Gastroesophageal sphincter (tissue), 4 donors: ENCODE measurements at regions not wholly inside any gene's neighbourhood (a gene's known extent, or its start where the extent isn't known, plus 50 kb on each side); places are given as distances from the start of the nearest gene placed in this dataset.

Experiments used
- ATAC-seq: fragments of 150-250 bp; one replicate; pipeline ENCODE4 v1.9.1; 2016; ENCODE audit warnings: mild to moderate bottlenecking, moderate library complexity
- H3K27ac ChIP-seq, 4 donors: fragments of 200-600 bp; sonication (generic) in 3 of 4; 1 replicate in 3 of 4; 2 replicates in 1 of 4; pipeline ENCODE4 v1.5.1; 2016 to 2019
- H3K27me3 ChIP-seq: fragments of 200-600 bp; sonication (generic); one replicate; pipeline ENCODE4 v1.5.1; 2019
- H3K36me3 ChIP-seq, 2 donors: fragments of 200-600 bp; sonication (generic); one replicate each; pipeline ENCODE4 v1.5.1; 2019; ENCODE audit warnings: control low read depth in 1 of 2
- H3K4me1 ChIP-seq, 3 donors: fragments of 200-600 bp; sonication (generic); 1 replicate in 2 of 3; 2 replicates in 1 of 3; pipeline ENCODE4 v1.5.1; 2016 to 2019; ENCODE audit warnings: control low read depth in 2 of 3
- H3K4me3 ChIP-seq, 2 donors: fragments of 200-600 bp; sonication (generic); one replicate each; pipeline ENCODE4 v1.5.1; 2019; ENCODE audit warnings: mild to moderate bottlenecking in 1 of 2, moderate library complexity in 1 of 2
- H3K9me3 ChIP-seq, 3 donors: fragments of 200-600 bp; sonication (generic); one replicate each; pipeline ENCODE4 v1.5.1; 2017 to 2019; ENCODE audit warnings: control low read depth in 2 of 3
- EP300 ChIP-seq: sonication (generic); formaldehyde crosslinking; IDR thresholded peaks from one replicate; pipeline ENCODE4 v1.6.1; 2017; ENCODE audit warnings: antibody characterized with exemption, mild to moderate bottlenecking
- POLR2A ChIP-seq, 2 donors: fragments of 450-650 bp; IDR thresholded peaks; one replicate each; pipeline ENCODE4 v1.6.1; 2017; ENCODE audit warnings: antibody characterized with exemption in 2 of 2, mild to moderate bottlenecking in 2 of 2, moderate library complexity in 1 of 2
- POLR2AphosphoS5 ChIP-seq: sonication (generic); formaldehyde crosslinking; IDR thresholded peaks from one replicate; pipeline ENCODE4 v1.6.1; 2017; ENCODE audit warnings: antibody characterized with exemption
- WGBS, 2 donors: methylation state at CpG; one replicate each; pipeline ENCODE4 v1.1.5; 2018; ENCODE audit warnings: low coverage in 1 of 2; 5-methylcytosine and 5-hydroxymethylcytosine counted together
- TF ChIP-seq, protein P1 (sequence below), 4 experiments: fragments of 200-600 bp in 2 of 4; fragments of 450-650 bp in 2 of 4; sonication (generic) in 1 of 4; IDR thresholded peaks; one replicate each; pipeline ENCODE4 v1.5.1; 2017 to 2019; ENCODE audit warnings: antibody characterized with exemption in 4 of 4, mild to moderate bottlenecking in 2 of 4, moderate library complexity in 2 of 4

DNA sequence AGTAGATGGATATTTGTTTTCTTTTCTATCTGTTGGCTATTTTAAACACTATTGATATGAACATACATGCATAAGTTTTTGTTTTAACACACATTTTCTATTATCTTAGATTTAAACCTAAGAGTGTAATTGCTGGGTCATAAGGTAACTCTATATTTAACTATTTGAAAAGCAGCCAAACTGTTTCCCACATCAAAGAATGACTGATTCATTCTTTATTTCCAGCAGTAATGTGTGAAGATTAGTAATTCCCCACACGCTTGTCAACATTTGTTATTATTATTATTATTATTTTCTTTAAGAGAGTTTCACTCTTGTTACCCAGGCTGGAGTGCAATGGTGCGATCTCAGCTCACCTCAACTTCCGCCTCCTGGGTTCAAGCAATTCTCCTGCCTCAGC lies 1495.8 kb downstream of the EFNA5 start:
- no peak for ATAC-seq
- Histone ChIP-seq H3K4me1 (no peaks in the 10 kb centered on the region), H3K9me3 (peaks cover 0 to 10% (median 0%) of the 10 kb centered on the region in 3 donors), H3K27ac (no peak overlapping the region), H3K27me3 (no peaks in the 10 kb centered on the region), H3K4me3 (no peak overlapping the region), H3K36me3 (no peaks in the 10 kb centered on the region)
- WGBS, 2 donors, result 92 to 93% methylated on average over 3 of the region's 3 CpGs
- TF ChIP-seq POLR2A (IDR thresholded peaks at IDR 0.05) (no peak), EP300 (no peak), POLR2AphosphoS5 (no peak)
- TF ChIP-seq, protein P1, sequence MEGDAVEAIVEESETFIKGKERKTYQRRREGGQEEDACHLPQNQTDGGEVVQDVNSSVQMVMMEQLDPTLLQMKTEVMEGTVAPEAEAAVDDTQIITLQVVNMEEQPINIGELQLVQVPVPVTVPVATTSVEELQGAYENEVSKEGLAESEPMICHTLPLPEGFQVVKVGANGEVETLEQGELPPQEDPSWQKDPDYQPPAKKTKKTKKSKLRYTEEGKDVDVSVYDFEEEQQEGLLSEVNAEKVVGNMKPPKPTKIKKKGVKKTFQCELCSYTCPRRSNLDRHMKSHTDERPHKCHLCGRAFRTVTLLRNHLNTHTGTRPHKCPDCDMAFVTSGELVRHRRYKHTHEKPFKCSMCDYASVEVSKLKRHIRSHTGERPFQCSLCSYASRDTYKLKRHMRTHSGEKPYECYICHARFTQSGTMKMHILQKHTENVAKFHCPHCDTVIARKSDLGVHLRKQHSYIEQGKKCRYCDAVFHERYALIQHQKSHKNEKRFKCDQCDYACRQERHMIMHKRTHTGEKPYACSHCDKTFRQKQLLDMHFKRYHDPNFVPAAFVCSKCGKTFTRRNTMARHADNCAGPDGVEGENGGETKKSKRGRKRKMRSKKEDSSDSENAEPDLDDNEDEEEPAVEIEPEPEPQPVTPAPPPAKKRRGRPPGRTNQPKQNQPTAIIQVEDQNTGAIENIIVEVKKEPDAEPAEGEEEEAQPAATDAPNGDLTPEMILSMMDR (IDR thresholded peaks at IDR 0.05), result no peak

DNA sequence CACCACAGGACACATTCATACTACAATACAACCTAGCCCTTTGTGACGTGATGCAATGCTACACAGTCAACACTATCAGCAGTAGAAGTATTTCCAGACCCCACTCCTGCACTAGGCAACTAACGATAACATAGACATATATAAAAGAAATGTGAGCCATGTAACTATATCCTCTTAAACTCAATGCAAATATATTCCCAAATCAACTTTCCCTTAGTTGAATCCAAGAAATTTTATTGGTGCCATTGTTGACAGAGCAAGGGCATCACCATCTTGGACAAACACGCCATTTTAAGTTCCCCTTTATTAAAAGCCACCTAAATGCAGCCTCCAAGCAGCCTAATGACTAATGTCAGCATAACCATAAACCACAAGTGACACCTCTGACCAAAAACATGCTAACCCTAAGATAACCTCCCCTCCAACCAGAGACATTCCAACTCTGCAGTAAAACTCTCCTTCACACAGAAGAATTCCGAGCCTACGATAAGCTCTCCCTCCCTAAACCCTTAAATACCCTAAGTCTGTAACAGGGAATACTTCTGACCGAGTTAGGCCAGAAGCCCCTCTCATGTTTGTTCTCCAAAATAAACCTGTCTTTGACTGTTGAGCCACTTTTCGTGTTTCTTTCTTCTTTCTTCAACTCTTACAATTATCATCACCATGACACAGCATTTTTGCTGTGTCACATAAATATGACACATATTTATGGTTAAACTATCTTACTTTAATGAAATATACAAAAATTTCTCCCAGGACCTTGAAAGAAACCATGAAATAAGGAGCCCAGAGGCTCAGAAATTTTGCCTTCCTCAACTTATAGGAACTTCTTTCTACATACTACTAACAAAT lies 1497.8 kb downstream of the EFNA5 start:
- Histone ChIP-seq H3K36me3 (no peaks in the 10 kb centered on the region), H3K4me3 (no peak overlapping the region), H3K4me1 (no peaks in the 10 kb centered on the region), H3K27me3 (no peaks in the 10 kb centered on the region), H3K27ac (no peak overlapping the region), H3K9me3 (peaks cover 0 to 10% (median 0%) of the 10 kb centered on the region in 3 donors)
- 91 to 93% methylated on average over 5 to 7 of the region's 7 CpGs for WGBS, 2 donors
- ATAC-seq, result no peak
- TF ChIP-seq POLR2AphosphoS5 (no peak), POLR2A (IDR thresholded peaks at IDR 0.05) (no peak)
- TF ChIP-seq, protein P1 (IDR thresholded peaks at IDR 0.05), result no peak

DNA sequence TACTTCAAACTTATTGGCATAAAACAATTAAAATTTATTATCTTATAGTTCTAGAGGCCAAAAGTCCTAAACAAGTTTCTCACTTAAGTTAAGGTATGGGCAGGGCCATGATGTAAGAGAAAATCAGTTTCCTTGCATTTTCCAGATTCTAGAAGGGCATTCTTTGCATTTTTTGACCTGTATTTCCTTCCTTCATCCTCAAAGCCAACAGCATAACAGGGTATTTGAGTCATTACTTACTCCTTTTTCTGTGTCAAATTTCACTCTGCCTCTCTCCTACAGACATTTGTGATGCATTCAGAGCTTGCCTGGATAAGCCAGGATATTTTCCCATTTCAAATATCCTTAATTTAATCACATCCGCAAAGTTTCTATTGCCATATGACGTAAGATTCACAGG lies 1499.0 kb downstream of the EFNA5 start:
- no peak overlapping the region for H3K27ac ChIP-seq
- 95 to 100% methylated on average over 2 of the region's 2 CpGs for WGBS, 2 donors
- ATAC-seq, result no peak
- H3K4me1 ChIP-seq, result no peaks in the 10 kb centered on the region
- no peaks in the 10 kb centered on the region for H3K27me3 ChIP-seq
- TF ChIP-seq POLR2AphosphoS5, result no peak
- no peak for TF ChIP-seq POLR2A (IDR thresholded peaks at IDR 0.05)
- TF ChIP-seq, protein P1 (IDR thresholded peaks at IDR 0.05), result no peak
- no peak for TF ChIP-seq EP300
- no peaks in the 10 kb centered on the region for H3K36me3 ChIP-seq
- peaks cover 0 to 10% (median 0%) of the 10 kb centered on the region in 3 donors for H3K9me3 ChIP-seq
- H3K4me3 ChIP-seq, result no peak overlapping the region

DNA sequence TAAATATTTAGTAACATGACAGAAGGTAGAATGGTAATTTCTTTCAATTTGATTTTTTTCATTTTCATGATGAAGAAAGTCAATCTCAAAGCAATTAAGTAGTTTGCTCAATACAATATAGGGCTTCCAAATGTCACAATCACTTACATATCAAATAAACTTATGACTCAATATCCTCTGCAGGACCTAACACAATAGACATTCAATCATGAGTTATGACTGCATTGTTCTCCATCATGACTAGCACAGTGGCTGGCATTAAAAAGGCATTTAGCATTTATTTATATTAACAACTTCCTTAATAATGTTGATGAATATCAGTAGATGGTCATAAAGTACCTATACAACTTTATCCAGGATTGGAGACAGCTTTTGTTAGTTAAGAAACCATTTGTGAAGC lies 1499.6 kb downstream of the EFNA5 start:
- Histone ChIP-seq H3K4me3 (no peak overlapping the region), H3K36me3 (no peaks in the 10 kb centered on the region), H3K27me3 (no peaks in the 10 kb centered on the region), H3K4me1 (no peaks in the 10 kb centered on the region), H3K27ac (no peak overlapping the region), H3K9me3 (peaks cover 0 to 7% (median 0%) of the 10 kb centered on the region in 3 donors)
- no peak for ATAC-seq
- TF ChIP-seq POLR2A (IDR thresholded peaks at IDR 0.05), result no peak
- no peak for TF ChIP-seq POLR2AphosphoS5
- TF ChIP-seq EP300, result no peak
- TF ChIP-seq, protein P1 (IDR thresholded peaks at IDR 0.05), result no peak

DNA sequence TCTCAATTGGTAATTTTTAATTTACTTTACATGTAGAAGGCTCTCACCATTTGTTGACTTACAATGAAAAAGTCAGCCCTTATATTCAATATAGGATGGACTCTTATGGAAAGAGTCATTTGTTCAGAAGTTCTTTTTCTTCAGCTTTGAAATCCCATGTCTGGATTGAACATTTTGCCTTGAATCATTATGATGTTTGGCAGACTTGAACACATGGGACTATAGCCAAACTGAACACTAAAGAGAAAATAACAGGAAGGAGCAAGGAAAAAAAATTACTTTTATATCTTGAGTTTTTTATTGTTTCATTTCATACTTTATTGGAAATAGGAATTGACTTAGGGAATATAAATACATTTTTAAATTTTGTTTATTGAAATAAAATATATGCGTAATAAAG lies 1503.0 kb downstream of the EFNA5 start:
- no peaks in the 10 kb centered on the region for H3K36me3 ChIP-seq
- H3K4me1 ChIP-seq, result no peaks in the 10 kb centered on the region
- no peak overlapping the region for H3K27ac ChIP-seq
- no peaks in the 10 kb centered on the region for H3K27me3 ChIP-seq
- TF ChIP-seq POLR2A (IDR thresholded peaks at IDR 0.05) (no peak), EP300 (no peak), POLR2AphosphoS5 (no peak)
- TF ChIP-seq, protein P1 (IDR thresholded peaks at IDR 0.05), result no peak
- H3K4me3 ChIP-seq, result no peak overlapping the region
- WGBS, 2 donors, result 95 to 100% methylated on average over 1 of the region's 1 CpG
- H3K9me3 ChIP-seq, result no peaks in the 10 kb centered on the region
- ATAC-seq, result no peak
